HG03097 (cell line): ENCODE measurements at regions not wholly inside any gene's neighbourhood (a gene's known extent, or its start where the extent isn't known, plus 50 kb on each side); places are given as distances from the start of the nearest gene placed in this dataset.

Source experiments
- ATAC-seq: cut with Tn5 transposase; IDR thresholded peaks from one replicate; pipeline ENCODE4 v1.9.1; 2021; ENCODE audit not compliant: unreplicated experiment, low FRiP score

GRCh38 chr13:78033509-78033908, 114.9 kb upstream of the EDNRB start:
- ATAC-seq: no peak

GRCh38 chr13:78032132-78032531, 113.5 kb upstream of the EDNRB start:
- no peak for ATAC-seq

- ATAC-seq: no peak
Observed at GRCh38 chr13:78030341-78030896, 111.8 kb upstream of the EDNRB start.

GRCh38 chr13:78029901-78030300, 111.3 kb upstream of the EDNRB start:
- no peak for ATAC-seq

- no peak for ATAC-seq
Observed at GRCh38 chr13:78028960-78029359, 110.3 kb upstream of the EDNRB start.

GRCh38 chr13:78024996-78025395, 106.4 kb upstream of the EDNRB start:
- ATAC-seq: no peak

- ATAC-seq: peak; percentile 100
Observed at GRCh38 chr13:78022164-78022877, 103.7 kb upstream of the EDNRB start.

- no peak for ATAC-seq
Observed at GRCh38 chr13:78020861-78021260, 102.2 kb upstream of the EDNRB start.

- ATAC-seq: no peak
Observed at GRCh38 chr13:78015782-78016181, 97.2 kb upstream of the EDNRB start.

- no peak for ATAC-seq
Observed at GRCh38 chr13:78012046-78012445, 93.4 kb upstream of the EDNRB start.

GRCh38 chr13:78004821-78005220, 86.2 kb upstream of the EDNRB start:
- no peak for ATAC-seq

GRCh38 chr13:77999746-78000145, 81.1 kb upstream of the EDNRB start:
- ATAC-seq: no peak

GRCh38 chr13:77994166-77994565, 75.5 kb upstream of the EDNRB start:
- no peak for ATAC-seq

GRCh38 chr13:77991003-77991402, 72.4 kb upstream of the EDNRB start:
- no peak for ATAC-seq

- no peak for ATAC-seq
Observed at GRCh38 chr13:77989281-77989680, 70.7 kb upstream of the EDNRB start.

- no peak for ATAC-seq
Observed at GRCh38 chr13:77988355-77988754, 69.7 kb upstream of the EDNRB start.

GRCh38 chr13:77986713-77987112, 68.1 kb upstream of the EDNRB start:
- ATAC-seq: no peak

- no peak for ATAC-seq
Observed at GRCh38 chr13:77985866-77986636, 67.4 kb upstream of the EDNRB start.

- ATAC-seq: no peak
Observed at GRCh38 chr13:77981281-77981881, 62.8 kb upstream of the EDNRB start.

- no peak for ATAC-seq
Observed at GRCh38 chr13:77980592-77980991, 62.0 kb upstream of the EDNRB start.

- no peak for ATAC-seq
Observed at GRCh38 chr13:77979721-77980385, 61.2 kb upstream of the EDNRB start.
